CD4-positive, alpha-beta memory T cell (primary cell): ENCODE measurements at regions not wholly inside any gene's neighbourhood (a gene's known extent, or its start where the extent isn't known, plus 50 kb on each side); places are given as distances from the start of the nearest gene placed in this dataset.

Experiments
- CTCF ChIA-PET: fragments of 350-600 bp; sonication (Branson Sonifier 250); formaldehyde crosslinking; loops from one replicate; lab custom pipeline; 2021; ENCODE audit warnings: inconsistent platforms; ENCODE audit not compliant: partially characterized antibody; lab: Charles Lee
- POLR2A ChIA-PET: fragments of 350-600 bp; sonication (Branson Sonifier 250); formaldehyde crosslinking; loops from one replicate; lab custom pipeline; 2021; ENCODE audit not compliant: partially characterized antibody; lab: Charles Lee
- DNase-seq, 5 donors: peaks; one replicate each; pipeline versions ENCODE4 v3.0.0 to v3.0.0-alpha.2; 2020 to 2022; ENCODE audit warnings: mixed read lengths in 1 of 5
- H3K27ac ChIP-seq: one replicate; pipeline ENCODE4 v1.7.0; 2013; ENCODE audit warnings: low read depth, low read length
- H3K27me3 ChIP-seq: 2 replicates; pipeline ENCODE4 v1.7.0; 2013; ENCODE audit warnings: mild to moderate bottlenecking, low read length, moderate library complexity; ENCODE audit not compliant: insufficient read depth
- H3K36me3 ChIP-seq: 2 replicates; pipeline ENCODE4 v1.7.0; 2013; ENCODE audit warnings: mild to moderate bottlenecking, low read length, moderate library complexity; ENCODE audit not compliant: insufficient read depth
- H3K4me1 ChIP-seq: 2 replicates; pipeline ENCODE4 v1.7.0; 2013; ENCODE audit warnings: mild to moderate bottlenecking, low read length, moderate library complexity; ENCODE audit not compliant: insufficient read depth
- H3K4me3 ChIP-seq, 2 donors: one replicate each; pipeline ENCODE4 v1.7.0; 2013; ENCODE audit warnings: low read length in 2 of 2, mild to moderate bottlenecking in 1 of 2
- H3K9me3 ChIP-seq, 2 donors: one replicate each; pipeline ENCODE4 v1.7.0; 2013; ENCODE audit warnings: low read length in 2 of 2, control low read depth in 1 of 2; ENCODE audit not compliant: control insufficient read depth in 1 of 2
- H3K27ac Mint-ChIP-seq, 7 donors: one replicate each; pipeline ENCODE4 v1.8.0; 2020 to 2021; ENCODE audit warnings: mixed read lengths in 7 of 7, mild to moderate bottlenecking in 6 of 7, inconsistent platforms in 3 of 7, moderate library complexity in 3 of 7
- H3K27me3 Mint-ChIP-seq, 2 donors: one replicate each; pipeline ENCODE4 v1.8.0; 2020 to 2021; ENCODE audit warnings: mixed read lengths in 2 of 2
- H3K36me3 Mint-ChIP-seq, 2 donors: one replicate each; pipeline ENCODE4 v1.8.0; 2020 to 2021; ENCODE audit warnings: mixed read lengths in 2 of 2, inconsistent platforms in 1 of 2, mild to moderate bottlenecking in 1 of 2
- H3K4me1 Mint-ChIP-seq, 4 donors: one replicate each; pipeline ENCODE4 v1.8.0; 2020 to 2021; ENCODE audit warnings: mixed read lengths in 4 of 4, mild to moderate bottlenecking in 1 of 4
- H3K4me3 Mint-ChIP-seq, 8 donors: one replicate each; pipeline ENCODE4 v1.8.0; 2020 to 2021; ENCODE audit warnings: mixed read lengths in 8 of 8, mild to moderate bottlenecking in 7 of 8, moderate library complexity in 6 of 8, inconsistent platforms in 3 of 8
- H3K9me3 Mint-ChIP-seq, 8 donors: one replicate each; pipeline ENCODE4 v1.8.0; 2020 to 2021; ENCODE audit warnings: mixed read lengths in 8 of 8, mild to moderate bottlenecking in 5 of 8, inconsistent platforms in 3 of 8, moderate library complexity in 1 of 8
- intact Hi-C: fragments of 100-400 bp; cut with micrococcal nuclease; formaldehyde crosslinking; loops from one replicate; pipeline ENCODE4 v1.15.1; 2023

DNA sequence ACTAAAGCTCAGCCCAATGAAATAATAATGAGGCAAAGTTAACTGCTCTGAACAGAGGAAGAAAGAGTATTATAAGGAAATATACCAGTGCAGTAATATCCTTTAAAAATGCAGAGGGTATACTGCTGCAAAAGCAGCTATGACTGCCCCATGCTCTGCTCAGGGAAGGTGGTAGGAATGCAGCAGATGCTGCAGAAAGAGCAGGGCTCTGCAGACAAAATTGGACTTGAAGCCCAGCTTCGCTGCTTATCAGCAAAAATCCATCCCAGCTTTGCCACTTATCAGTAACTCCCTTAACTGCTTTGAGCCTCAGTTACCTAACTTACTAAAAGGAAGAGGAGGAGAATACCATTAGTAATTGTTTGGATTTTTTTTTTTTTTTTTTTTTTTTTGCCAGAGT, 533.8 kb upstream of the CDH5 start:
- Histone ChIP-seq H3K27ac (no peak overlapping the region), H3K4me1 (no peaks in the 10 kb centered on the region), H3K9me3 (no peaks in the 10 kb centered on the region), H3K4me3 (no peak overlapping the region), H3K27me3 (no peaks in the 10 kb centered on the region), H3K36me3 (no peaks in the 10 kb centered on the region)
- Mint-ChIP-seq H3K27me3 (peaks cover 0 to 2% of the 10 kb centered on the region in 2 donors), H3K4me3 (no peak overlapping the region), H3K27ac (no peak overlapping the region), H3K9me3 (peaks cover 0 to 7% (median 1%) of the 10 kb centered on the region in 8 donors), H3K36me3 (no peaks in the 10 kb centered on the region), H3K4me1 (no peaks in the 10 kb centered on the region)
- DNase-seq: no peak
- ChIA-PET CTCF (no interaction called here), POLR2A (no interaction called here)
- intact Hi-C loops: no loop called here

DNA sequence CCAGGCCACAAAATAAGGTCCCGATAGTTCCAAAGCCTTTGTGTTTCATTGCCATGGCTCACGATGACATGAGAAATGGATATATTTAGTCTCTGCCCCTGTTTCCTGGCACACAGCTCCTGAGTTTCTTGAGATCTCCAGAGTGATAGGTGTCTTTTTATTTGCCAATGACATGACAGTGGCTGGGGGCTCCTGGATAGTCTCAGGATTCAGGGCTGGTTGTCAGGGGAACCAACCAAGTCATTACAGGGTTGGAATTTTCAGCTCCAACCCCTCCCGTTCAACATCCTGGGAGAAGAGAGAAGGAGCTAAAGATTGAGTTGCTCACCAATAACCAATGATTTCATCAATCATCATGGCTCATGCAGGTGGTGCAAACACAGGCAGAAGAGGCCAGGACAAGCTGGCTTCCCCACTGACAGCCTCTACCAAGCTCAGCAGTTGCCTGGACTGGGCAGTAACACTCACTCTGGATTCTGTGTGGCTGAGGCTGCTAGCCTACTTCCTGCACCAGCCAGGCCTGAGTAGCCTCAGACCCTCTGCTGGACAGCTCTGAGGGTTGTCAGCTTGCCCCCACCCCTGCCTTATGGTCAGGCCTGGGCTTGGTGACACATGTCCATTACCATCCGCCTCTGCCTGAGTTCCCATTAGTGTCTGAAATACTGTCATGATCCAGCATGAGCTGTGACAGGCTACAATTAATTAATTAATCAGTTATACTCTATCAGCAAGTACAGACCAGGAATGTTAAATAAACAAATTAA, 534.4 kb upstream of the CDH5 start:
- H3K36me3 Mint-ChIP-seq: no peaks in the 10 kb centered on the region
- ChIA-PET CTCF (no interaction called here), POLR2A (no interaction called here)
- no peaks in the 10 kb centered on the region for H3K9me3 ChIP-seq
- H3K27me3 ChIP-seq: no peaks in the 10 kb centered on the region
- H3K9me3 Mint-ChIP-seq: peaks cover 0 to 8% (median 2%) of the 10 kb centered on the region in 8 donors
- H3K4me1 Mint-ChIP-seq: no peaks in the 10 kb centered on the region
- no peak overlapping the region for H3K4me3 Mint-ChIP-seq
- H3K4me1 ChIP-seq: no peaks in the 10 kb centered on the region
- no peak overlapping the region for H3K27ac Mint-ChIP-seq
- no peak overlapping the region for H3K27ac ChIP-seq
- peaks cover 0 to 2% of the 10 kb centered on the region in 2 donors for H3K27me3 Mint-ChIP-seq
- no peak overlapping the region for H3K4me3 ChIP-seq
- intact Hi-C loops: no loop called here
- H3K36me3 ChIP-seq: no peaks in the 10 kb centered on the region
- no peak for DNase-seq

DNA sequence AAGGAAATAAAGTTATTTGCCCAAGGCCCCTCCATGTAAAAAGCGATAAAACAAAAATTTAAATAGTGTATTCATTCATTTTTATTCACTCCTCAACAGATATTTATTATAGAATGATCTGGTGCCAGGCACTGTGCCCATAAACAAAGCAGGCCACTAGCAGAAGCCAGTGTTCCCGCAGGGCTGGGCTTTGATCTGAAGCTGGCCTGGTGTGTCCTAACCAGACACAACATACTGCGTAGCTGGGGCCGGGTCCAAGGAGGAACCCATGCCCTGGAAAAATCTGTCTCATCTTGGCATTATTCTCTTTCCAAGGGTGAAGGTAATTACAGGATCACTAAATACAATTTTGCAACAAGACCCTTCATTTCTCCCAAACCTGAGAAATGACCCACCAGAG, 537.4 kb upstream of the CDH5 start:
- H3K27me3 Mint-ChIP-seq: peaks cover 0 to 2% of the 10 kb centered on the region in 2 donors

DNA sequence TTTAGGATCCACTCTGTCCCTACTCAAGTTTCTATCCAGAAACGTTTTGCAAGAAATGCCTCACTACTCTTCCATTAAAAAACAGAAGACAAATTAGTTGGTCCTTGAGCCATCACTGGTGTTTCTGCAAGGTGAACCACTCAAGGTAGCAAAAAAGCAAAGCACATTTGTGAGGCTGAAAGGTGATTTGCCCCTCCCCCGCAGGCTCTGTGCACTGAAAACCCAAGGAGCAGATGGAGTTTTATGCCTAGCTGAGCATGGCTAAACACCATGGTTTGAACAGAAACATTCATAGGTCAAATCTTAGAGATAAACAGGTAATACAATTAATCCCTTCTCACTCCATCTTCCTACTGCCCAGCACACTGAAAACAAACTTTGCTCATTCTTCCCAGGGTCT, 538.2 kb upstream of the CDH5 start:
- H3K27me3 ChIP-seq: no peaks in the 10 kb centered on the region
- no peaks in the 10 kb centered on the region for H3K4me1 Mint-ChIP-seq
- CTCF ChIA-PET: no interaction called here
- H3K4me3 Mint-ChIP-seq: no peak overlapping the region
- H3K36me3 ChIP-seq: no peaks in the 10 kb centered on the region
- DNase-seq: no peak
- no peak overlapping the region for H3K4me3 ChIP-seq
- H3K27ac ChIP-seq: no peak overlapping the region
- H3K36me3 Mint-ChIP-seq: no peaks in the 10 kb centered on the region
- POLR2A ChIA-PET: no interaction called here
- intact Hi-C loops: no loop called here
- H3K27ac Mint-ChIP-seq: no peak overlapping the region
- H3K9me3 ChIP-seq: no peaks in the 10 kb centered on the region
- peaks cover 0 to 2% of the 10 kb centered on the region in 2 donors for H3K27me3 Mint-ChIP-seq
- H3K9me3 Mint-ChIP-seq: peaks cover 0 to 8% (median 3%) of the 10 kb centered on the region in 8 donors
- no peaks in the 10 kb centered on the region for H3K4me1 ChIP-seq

More for the DNA sequence above, 537.4 kb upstream of the CDH5 start:
- Mint-ChIP-seq H3K27ac (no peak overlapping the region), H3K4me1 (no peaks in the 10 kb centered on the region), H3K4me3 (no peak overlapping the region), H3K36me3 (no peaks in the 10 kb centered on the region), H3K9me3 (peaks cover 0 to 8% (median 3%) of the 10 kb centered on the region in 8 donors)
- no peak for DNase-seq
- ChIA-PET CTCF (no interaction called here), POLR2A (no interaction called here)
- Histone ChIP-seq H3K36me3 (no peaks in the 10 kb centered on the region), H3K4me3 (no peak overlapping the region), H3K4me1 (no peaks in the 10 kb centered on the region), H3K27ac (no peak overlapping the region), H3K27me3 (no peaks in the 10 kb centered on the region), H3K9me3 (no peaks in the 10 kb centered on the region)
- intact Hi-C loops: no loop called here

DNA sequence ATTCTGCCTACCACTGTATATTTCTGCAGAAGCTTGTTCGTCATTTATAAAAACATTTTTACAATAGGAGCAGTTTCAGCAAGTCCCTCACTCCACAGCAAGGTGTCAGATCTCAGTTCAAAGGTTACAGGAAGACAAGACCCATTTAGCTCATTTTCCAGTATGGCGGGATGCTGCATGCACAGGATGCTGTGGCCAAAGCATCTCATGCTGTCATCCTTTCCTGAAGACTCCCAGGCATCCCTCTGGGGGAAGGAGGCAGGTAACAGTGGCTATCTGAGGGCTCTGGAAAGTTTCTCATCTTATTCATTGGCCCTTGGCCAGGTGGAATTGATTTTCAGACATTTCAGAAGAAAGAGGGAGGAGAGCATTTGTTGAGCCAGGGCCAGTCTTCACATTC, 539.3 kb upstream of the CDH5 start:
- H3K36me3 Mint-ChIP-seq: no peaks in the 10 kb centered on the region
- H3K27ac ChIP-seq: no peak overlapping the region
- H3K4me3 Mint-ChIP-seq: no peak overlapping the region
- H3K27me3 ChIP-seq: no peaks in the 10 kb centered on the region
- H3K36me3 ChIP-seq: no peaks in the 10 kb centered on the region
- ChIA-PET CTCF (no interaction called here), POLR2A (no interaction called here)
- H3K9me3 ChIP-seq: no peaks in the 10 kb centered on the region
- intact Hi-C loops: no loop called here
- no peak overlapping the region for H3K4me3 ChIP-seq
- no peaks in the 10 kb centered on the region for H3K4me1 Mint-ChIP-seq
- H3K4me1 ChIP-seq: no peaks in the 10 kb centered on the region
- peaks cover 0 to 7% (median 3%) of the 10 kb centered on the region in 8 donors for H3K9me3 Mint-ChIP-seq
- peaks cover 0 to 2% of the 10 kb centered on the region in 2 donors for H3K27me3 Mint-ChIP-seq
- DNase-seq: no peak
- no peak overlapping the region for H3K27ac Mint-ChIP-seq

DNA sequence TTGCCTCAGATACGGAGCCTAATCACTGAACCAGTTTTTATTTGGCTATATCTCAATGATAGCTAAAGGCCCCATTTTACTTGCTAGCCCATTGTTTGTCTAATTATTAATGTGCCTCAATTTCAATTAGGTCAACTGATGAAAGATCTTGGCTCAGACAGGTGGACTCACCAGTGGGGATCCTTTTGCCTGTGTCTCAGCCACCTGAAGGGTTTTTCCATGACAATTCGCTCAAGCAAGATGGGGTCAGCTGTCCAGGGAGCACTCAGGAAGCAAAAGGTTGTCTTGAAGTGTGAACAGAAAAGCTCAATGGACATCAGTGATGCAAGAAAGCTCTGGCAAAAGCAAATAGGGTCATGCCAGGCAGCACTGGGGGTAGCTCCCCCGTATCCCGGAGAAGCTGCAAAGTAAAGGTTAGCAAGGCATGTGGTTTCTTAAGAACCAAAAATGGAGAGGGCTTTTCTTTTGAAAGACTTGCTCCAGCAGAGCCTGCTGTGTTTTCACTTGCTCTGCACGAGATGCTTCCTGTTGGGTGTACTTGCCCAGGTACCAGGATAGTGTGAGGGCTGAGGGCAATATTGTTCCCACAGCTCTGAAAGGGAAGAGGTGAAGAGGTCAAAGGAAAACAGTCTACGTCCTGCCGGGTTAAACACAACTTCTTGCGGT, 541.2 kb upstream of the CDH5 start:
- Mint-ChIP-seq H3K27ac (no peak overlapping the region), H3K4me1 (no peaks in the 10 kb centered on the region), H3K36me3 (no peaks in the 10 kb centered on the region), H3K27me3 (peaks cover 0 to 2% of the 10 kb centered on the region in 2 donors), H3K4me3 (no peak overlapping the region), H3K9me3 (peaks cover 0 to 8% (median 3%) of the 10 kb centered on the region in 8 donors)
- H3K36me3 ChIP-seq: no peaks in the 10 kb centered on the region
- no peaks in the 10 kb centered on the region for H3K4me1 ChIP-seq
- no peak overlapping the region for H3K4me3 ChIP-seq
- H3K27ac ChIP-seq: no peak overlapping the region
- ChIA-PET CTCF (no interaction called here), POLR2A (no interaction called here)
- no peaks in the 10 kb centered on the region for H3K9me3 ChIP-seq
- H3K27me3 ChIP-seq: no peaks in the 10 kb centered on the region
- intact Hi-C loops: no loop called here
- no peak for DNase-seq

DNA sequence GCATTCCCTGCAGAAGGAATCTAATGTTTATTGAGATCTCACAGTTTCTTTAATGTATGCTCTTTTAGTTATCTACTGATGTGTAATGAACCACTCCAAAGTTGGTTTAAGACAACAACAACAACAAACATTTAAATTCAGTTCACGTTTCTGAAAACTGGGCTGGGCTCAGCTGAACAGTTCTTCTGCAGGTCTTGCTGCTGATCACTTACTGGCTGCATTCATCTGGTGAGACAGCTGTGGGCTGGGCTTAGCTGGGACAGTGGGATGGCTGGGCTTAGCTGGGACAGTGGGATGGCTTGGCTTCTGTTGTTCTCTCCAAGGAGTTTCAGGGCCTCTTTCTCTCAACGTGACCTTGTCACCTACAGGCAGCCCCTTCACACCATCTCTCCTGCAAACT, 544.3 kb upstream of the CDH5 start:
- no peak overlapping the region for H3K4me3 ChIP-seq
- H3K36me3 Mint-ChIP-seq: no peaks in the 10 kb centered on the region
- ChIA-PET POLR2A (no interaction called here), CTCF (no interaction called here)
- H3K4me1 Mint-ChIP-seq: no peaks in the 10 kb centered on the region
- intact Hi-C loops: no loop called here
- H3K4me3 Mint-ChIP-seq: no peak overlapping the region
- no peaks in the 10 kb centered on the region for H3K9me3 ChIP-seq
- H3K9me3 Mint-ChIP-seq: peaks cover 0 to 5% (median under 1%) of the 10 kb centered on the region in 8 donors
- H3K27ac Mint-ChIP-seq: no peak overlapping the region
- no peak for DNase-seq
- H3K4me1 ChIP-seq: no peaks in the 10 kb centered on the region
- no peaks in the 10 kb centered on the region for H3K27me3 Mint-ChIP-seq
- H3K27me3 ChIP-seq: no peaks in the 10 kb centered on the region
- no peak overlapping the region for H3K27ac ChIP-seq
- no peaks in the 10 kb centered on the region for H3K36me3 ChIP-seq
